GM19324 (cell line): ENCODE measurements at regions not wholly inside any gene's neighbourhood (a gene's known extent, or its start where the extent isn't known, plus 50 kb on each side); places are given as distances from the start of the nearest gene placed in this dataset.
"Not testable (repeated sequence)": the region's sequence is repeated elsewhere in the genome, so short reads cannot be mapped to it uniquely, and the experiment has no call there.

Experiments used
- ATAC-seq: cut with Tn5 transposase; IDR thresholded peaks from one replicate; pipeline ENCODE4 v1.9.1; 2021; ENCODE audit warnings: mild to moderate bottlenecking, moderate library complexity; ENCODE audit not compliant: unreplicated experiment, low FRiP score

- ATAC-seq = no peak
These were observed 632.7 kb upstream of the ID4 start for GRCh38 chr6:19204445-19204844.

GRCh38 chr6:19205076-19205475 is 632.1 kb upstream of the ID4 start:
- no peak for ATAC-seq

DNA sequence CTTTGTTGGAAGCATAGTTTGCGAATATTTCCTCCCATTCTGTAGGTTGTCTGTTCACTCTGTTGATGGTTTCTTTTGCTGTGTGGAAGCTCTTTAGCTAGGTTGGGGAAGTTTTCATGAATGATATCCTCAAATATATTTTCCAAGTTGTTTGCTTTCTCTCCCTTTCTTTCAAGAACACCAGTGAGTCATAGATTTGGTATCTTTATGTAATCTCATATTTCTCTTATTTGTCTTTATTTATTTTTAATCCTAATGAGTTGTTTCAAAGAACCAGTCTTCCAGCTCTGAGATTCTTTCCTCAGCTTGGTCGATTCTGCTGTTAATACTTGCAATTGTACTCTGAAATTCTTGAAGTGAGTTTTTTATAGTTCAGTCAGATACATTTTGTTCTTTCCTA is 628.0 kb upstream of the ID4 start:
- ATAC-seq = no peak

DNA sequence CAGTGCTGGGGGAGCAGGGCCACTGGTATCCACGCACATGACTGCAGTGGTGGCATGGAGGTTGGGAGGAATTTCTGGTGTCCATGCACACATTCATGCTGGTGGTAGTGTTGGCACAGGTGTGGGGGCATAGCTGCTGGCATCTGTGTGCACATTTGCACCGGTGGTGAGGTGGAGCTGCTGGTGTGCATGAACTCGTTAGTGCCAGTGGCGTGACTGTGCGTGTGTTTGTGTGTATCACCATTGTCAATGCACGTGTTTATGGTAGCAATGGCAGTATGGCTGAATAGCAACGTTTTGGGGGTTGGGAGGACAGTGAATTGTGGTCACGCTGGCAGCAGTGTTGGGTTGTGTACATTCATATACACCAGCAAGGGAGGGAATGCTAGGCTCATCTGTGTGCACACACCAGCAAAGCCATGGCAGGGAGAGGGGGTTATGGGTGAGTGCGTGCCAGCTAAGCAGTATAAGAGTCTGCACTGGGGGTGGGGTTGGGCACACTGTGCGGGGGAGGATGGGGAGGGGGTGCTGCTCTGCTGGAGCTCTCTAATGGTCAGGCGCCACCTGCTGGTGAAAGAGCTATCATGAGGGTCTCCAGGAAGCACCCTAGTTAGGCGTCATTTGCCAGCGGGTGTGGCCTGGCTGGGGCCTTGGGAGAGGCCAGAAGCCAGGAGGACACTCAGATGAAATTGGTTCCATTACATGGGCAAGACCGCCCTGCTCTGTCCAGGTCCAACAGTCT is 626.1 kb upstream of the ID4 start:
- no peak for ATAC-seq

- ATAC-seq = no peak
These were observed 622.9 kb upstream of the ID4 start for GRCh38 chr6:19214231-19214630.

DNA sequence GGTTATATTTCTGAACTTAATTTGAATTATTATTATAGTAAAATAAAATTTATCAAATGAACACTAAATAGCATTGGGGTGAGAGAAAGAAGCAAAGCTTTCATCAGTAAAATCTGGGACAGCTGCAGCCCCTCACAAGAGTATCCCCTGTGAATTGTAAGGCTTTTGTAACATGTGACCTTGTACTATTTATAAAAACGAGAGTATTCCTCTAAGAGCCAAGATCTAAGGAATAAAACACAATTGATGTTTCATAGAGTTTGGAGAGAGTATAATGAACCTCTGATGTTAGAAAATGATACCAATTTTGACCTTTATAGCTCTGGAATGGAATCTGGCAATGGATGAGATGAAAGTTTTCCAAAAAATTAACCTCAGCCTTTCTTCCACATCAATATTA is 617.2 kb upstream of the ID4 start:
- no peak for ATAC-seq

DNA sequence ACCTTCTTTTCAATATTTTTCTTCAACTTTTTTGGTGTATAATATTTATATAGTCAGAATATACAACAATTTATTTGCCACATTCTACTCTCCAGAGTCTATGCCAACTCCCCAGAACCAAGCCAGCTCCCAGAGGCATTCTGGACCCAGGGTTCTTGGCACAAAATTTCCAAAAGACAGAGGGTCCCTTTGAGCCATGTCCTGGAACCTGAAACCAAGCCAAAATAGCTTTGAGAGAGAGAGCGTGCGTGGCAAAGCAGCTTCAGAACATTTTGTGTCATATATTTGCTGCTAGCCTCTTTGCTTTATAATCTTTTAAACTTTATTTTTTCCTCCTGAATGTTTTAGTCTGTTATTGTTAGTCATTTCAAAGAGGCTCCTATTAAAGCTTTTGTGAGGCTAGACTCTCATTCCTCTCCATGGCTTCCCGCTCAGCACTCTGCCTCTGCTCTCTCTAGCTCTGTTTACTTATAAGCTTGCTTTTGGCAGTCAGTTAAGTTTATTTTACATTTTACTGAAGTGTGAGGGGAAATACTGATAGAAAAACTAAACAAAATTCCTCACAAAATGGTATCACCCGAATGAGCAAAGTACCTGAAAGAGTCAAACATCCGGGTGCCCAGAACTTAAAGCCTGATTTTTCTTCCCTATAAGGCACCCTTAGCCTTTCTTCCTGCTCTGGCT is 605.1 kb upstream of the ID4 start:
- ATAC-seq = no peak

GRCh38 chr6:19245656-19246055 is 591.5 kb upstream of the ID4 start:
- no peak for ATAC-seq

GRCh38 chr6:19247181-19247580 is 590.0 kb upstream of the ID4 start:
- not testable (repeated sequence) for ATAC-seq

GRCh38 chr6:19256123-19256522 is 581.0 kb upstream of the ID4 start:
- not testable (repeated sequence) for ATAC-seq

- ATAC-seq = no peak
These were observed 575.5 kb upstream of the ID4 start for GRCh38 chr6:19261642-19262041.

- no peak for ATAC-seq
These were observed 569.1 kb upstream of the ID4 start for GRCh38 chr6:19268117-19268516.

- no peak for ATAC-seq
These were observed 568.5 kb upstream of the ID4 start for GRCh38 chr6:19268718-19269117.

- no peak for ATAC-seq
These were observed 567.8 kb upstream of the ID4 start for GRCh38 chr6:19269341-19269898.

GRCh38 chr6:19270616-19271015 is 566.6 kb upstream of the ID4 start:
- ATAC-seq = no peak

GRCh38 chr6:19279273-19279684 is 557.9 kb upstream of the ID4 start:
- ATAC-seq = no peak

DNA sequence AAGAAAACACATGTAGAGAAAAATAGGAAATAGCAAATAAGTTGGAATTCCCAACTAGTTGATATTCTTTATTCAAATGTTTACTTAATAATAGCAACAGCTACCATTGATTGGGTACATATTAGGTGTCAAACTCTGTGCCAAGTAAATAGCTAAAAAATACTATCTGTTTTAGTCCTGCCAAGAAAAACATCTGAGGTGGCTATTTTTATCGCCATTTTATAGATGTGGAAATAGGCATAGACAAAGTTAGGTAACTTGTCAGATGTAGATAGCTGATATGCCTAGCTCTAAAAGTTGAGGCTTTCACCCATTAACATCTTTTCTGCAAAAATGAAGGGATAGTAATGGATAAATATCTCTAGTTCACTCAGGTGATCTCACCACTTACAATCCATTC is 549.2 kb upstream of the ID4 start:
- ATAC-seq = no peak

- no peak for ATAC-seq
These were observed 547.7 kb upstream of the ID4 start for GRCh38 chr6:19289457-19289856.

DNA sequence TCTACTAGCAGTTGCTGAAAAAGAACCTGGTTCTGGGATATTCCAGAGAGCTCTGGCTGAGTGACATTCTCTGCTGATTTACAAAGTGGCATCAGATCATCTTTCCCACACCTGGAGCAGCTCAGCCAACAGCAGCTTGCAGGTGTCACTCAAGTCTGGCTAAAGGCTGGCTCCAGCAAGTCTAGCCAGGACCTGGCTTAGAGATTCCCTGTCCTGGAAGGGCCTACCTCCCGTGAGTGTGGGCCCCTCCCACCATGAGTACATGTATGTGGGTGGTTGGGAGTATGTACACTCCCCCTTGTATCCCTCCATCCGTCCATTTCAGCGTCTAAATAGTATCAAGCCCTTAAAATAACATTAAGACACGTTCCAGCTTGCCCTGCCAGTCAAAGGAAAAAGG is 539.3 kb upstream of the ID4 start:
- ATAC-seq = no peak

GRCh38 chr6:19298421-19298820 is 538.7 kb upstream of the ID4 start:
- no peak for ATAC-seq

DNA sequence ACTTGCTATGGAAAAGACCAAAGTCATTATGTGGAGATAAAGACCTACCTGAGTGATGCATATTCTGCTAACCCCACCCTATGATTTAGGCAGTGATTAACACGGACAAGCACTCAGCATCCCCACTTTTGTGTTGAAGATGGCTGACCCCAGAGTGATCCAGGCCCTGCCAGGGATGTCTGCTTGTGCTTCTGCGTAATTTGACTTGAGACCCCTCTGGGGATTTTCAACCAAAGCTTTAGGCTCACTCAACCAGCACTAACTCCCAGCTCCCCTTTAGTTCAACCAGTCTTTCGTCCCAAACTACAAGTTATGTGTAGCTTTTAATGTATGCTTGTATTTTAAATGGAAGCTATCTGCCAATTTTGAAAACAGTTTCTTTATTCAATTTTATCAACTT is 538.0 kb upstream of the ID4 start:
- ATAC-seq = no peak

GRCh38 chr6:19301980-19302379 is 535.2 kb upstream of the ID4 start:
- ATAC-seq = no peak
